ENCODE measurements at regions not wholly inside any gene's neighbourhood (a gene's known extent, or its start where the extent isn't known, plus 50 kb on each side); places are given as distances from the start of the nearest gene placed in this dataset.

DNA sequence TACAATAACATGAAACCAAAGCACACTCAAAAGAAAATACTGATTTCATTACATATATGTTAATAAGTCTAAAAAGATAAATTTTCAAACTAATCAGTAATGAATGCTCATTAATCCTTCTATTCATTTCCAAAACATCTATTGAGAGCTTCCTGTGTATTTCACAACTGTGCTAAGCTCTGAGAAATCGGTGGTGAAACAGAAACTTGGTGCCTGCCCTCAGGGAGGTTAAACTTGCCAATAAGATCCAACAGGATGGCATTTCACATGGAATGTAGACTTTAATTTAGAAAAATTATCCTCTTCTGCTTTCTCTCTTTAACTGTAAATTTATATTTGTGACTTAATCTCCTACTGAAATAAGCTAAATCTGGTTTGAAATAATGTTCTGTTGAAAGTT is 70.9 kb upstream of the SLC38A4 start:
- TF ChIP-seq, protein P1, sequence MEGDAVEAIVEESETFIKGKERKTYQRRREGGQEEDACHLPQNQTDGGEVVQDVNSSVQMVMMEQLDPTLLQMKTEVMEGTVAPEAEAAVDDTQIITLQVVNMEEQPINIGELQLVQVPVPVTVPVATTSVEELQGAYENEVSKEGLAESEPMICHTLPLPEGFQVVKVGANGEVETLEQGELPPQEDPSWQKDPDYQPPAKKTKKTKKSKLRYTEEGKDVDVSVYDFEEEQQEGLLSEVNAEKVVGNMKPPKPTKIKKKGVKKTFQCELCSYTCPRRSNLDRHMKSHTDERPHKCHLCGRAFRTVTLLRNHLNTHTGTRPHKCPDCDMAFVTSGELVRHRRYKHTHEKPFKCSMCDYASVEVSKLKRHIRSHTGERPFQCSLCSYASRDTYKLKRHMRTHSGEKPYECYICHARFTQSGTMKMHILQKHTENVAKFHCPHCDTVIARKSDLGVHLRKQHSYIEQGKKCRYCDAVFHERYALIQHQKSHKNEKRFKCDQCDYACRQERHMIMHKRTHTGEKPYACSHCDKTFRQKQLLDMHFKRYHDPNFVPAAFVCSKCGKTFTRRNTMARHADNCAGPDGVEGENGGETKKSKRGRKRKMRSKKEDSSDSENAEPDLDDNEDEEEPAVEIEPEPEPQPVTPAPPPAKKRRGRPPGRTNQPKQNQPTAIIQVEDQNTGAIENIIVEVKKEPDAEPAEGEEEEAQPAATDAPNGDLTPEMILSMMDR (IDR thresholded peaks at IDR 0.05) = no peak
- DNase-seq = no peak
- Mint-ChIP-seq H3K4me3 (no peak overlapping the region), H3K27me3 (peaks cover 15% of the 10 kb centered on the region), H3K9me3 (no peaks in the 10 kb centered on the region), H3K36me3 (ENCODE audit: low read depth) (no peaks in the 10 kb centered on the region), H3K4me1 (ENCODE audit: low read depth) (no peaks in the 10 kb centered on the region), H3K27ac (no peak overlapping the region)
- Histone ChIP-seq H3K36me3 (ENCODE audit: insufficient read depth, low read length) (no peaks in the 10 kb centered on the region), H3K27ac (ENCODE audit: low read depth in 1 of 2, low read length in 2 of 2) (no peak overlapping the region), H3K4me1 (ENCODE audit: insufficient read depth, low read length) (no peaks in the 10 kb centered on the region), H3K4me3 (ENCODE audit: low read length) (no peak overlapping the region), H3K9me3 (ENCODE audit: control insufficient read depth in 1 of 2, insufficient read depth in 1 of 2, low read length in 2 of 2) (no peaks in the 10 kb centered on the region), H3K27me3 (ENCODE audit: control insufficient read depth in 1 of 2, insufficient read depth in 2 of 2, low read length in 2 of 2) (no peaks in the 10 kb centered on the region)
- ChIA-PET CTCF (no interaction called here), POLR2A (no interaction called here)
- ATAC-seq (ENCODE audit: poor library complexity) = no peak
- intact Hi-C loops (cut with DNase I, micrococcal nuclease) = no loop called here

- Histone ChIP-seq H3K4me3 (ENCODE audit: low read length) (no peak overlapping the region), H3K36me3 (ENCODE audit: insufficient read depth, low read length) (no peaks in the 10 kb centered on the region), H3K4me1 (ENCODE audit: insufficient read depth, low read length) (no peaks in the 10 kb centered on the region), H3K9me3 (ENCODE audit: control insufficient read depth in 1 of 2, insufficient read depth in 1 of 2, low read length in 2 of 2) (no peaks in the 10 kb centered on the region), H3K27me3 (ENCODE audit: control insufficient read depth in 1 of 2, insufficient read depth in 2 of 2, low read length in 2 of 2) (no peaks in the 10 kb centered on the region), H3K27ac (ENCODE audit: low read depth in 1 of 2, low read length in 2 of 2) (no peak overlapping the region)
- Mint-ChIP-seq H3K36me3 (ENCODE audit: low read depth) (no peaks in the 10 kb centered on the region), H3K4me3 (no peak overlapping the region), H3K27ac (no peak overlapping the region), H3K4me1 (ENCODE audit: low read depth) (no peaks in the 10 kb centered on the region), H3K27me3 (peaks cover 4% of the 10 kb centered on the region), H3K9me3 (no peaks in the 10 kb centered on the region)
- DNase-seq (no peak), ATAC-seq (ENCODE audit: poor library complexity) (no peak)
- intact Hi-C loops (cut with DNase I, micrococcal nuclease) = no loop called here
- TF ChIP-seq, protein P1 (IDR thresholded peaks at IDR 0.05) = no peak
- ChIA-PET CTCF (no interaction called here), POLR2A (no interaction called here)
These were observed 72.5 kb upstream of the SLC38A4 start for GRCh38 chr12:46898152-46898931.

GRCh38 chr12:46898989-46899388 is 73.2 kb upstream of the SLC38A4 start:
- Histone ChIP-seq H3K27ac (ENCODE audit: low read depth in 1 of 2, low read length in 2 of 2) (no peak overlapping the region), H3K36me3 (ENCODE audit: insufficient read depth, low read length) (no peaks in the 10 kb centered on the region), H3K9me3 (ENCODE audit: control insufficient read depth in 1 of 2, insufficient read depth in 1 of 2, low read length in 2 of 2) (no peaks in the 10 kb centered on the region), H3K4me1 (ENCODE audit: insufficient read depth, low read length) (no peaks in the 10 kb centered on the region), H3K4me3 (ENCODE audit: low read length) (no peak overlapping the region), H3K27me3 (ENCODE audit: control insufficient read depth in 1 of 2, insufficient read depth in 2 of 2, low read length in 2 of 2) (no peaks in the 10 kb centered on the region)
- Mint-ChIP-seq H3K4me3 (no peak overlapping the region), H3K9me3 (no peaks in the 10 kb centered on the region), H3K27ac (no peak overlapping the region), H3K36me3 (ENCODE audit: low read depth) (no peaks in the 10 kb centered on the region), H3K4me1 (ENCODE audit: low read depth) (no peaks in the 10 kb centered on the region), H3K27me3 (peaks cover 4% of the 10 kb centered on the region)
- TF ChIP-seq, protein P1 (IDR thresholded peaks at IDR 0.05) = no peak
- DNase-seq (no peak), ATAC-seq (ENCODE audit: poor library complexity) (no peak)
- CTCF ChIA-PET = no interaction called here
- POLR2A ChIA-PET = no interaction called here
- intact Hi-C loops (cut with DNase I, micrococcal nuclease) = no loop called here

Data from CD4-positive, alpha-beta T cell (primary cell).